HG02571 (cell line): ENCODE measurements at regions not wholly inside any gene's neighbourhood (a gene's known extent, or its start where the extent isn't known, plus 50 kb on each side); places are given as distances from the start of the nearest gene placed in this dataset.

Experiments
- ATAC-seq: cut with Tn5 transposase; IDR thresholded peaks from one replicate; pipeline ENCODE4 v1.9.1; 2021; ENCODE audit warnings: mild to moderate bottlenecking, moderate library complexity; ENCODE audit not compliant: unreplicated experiment

DNA sequence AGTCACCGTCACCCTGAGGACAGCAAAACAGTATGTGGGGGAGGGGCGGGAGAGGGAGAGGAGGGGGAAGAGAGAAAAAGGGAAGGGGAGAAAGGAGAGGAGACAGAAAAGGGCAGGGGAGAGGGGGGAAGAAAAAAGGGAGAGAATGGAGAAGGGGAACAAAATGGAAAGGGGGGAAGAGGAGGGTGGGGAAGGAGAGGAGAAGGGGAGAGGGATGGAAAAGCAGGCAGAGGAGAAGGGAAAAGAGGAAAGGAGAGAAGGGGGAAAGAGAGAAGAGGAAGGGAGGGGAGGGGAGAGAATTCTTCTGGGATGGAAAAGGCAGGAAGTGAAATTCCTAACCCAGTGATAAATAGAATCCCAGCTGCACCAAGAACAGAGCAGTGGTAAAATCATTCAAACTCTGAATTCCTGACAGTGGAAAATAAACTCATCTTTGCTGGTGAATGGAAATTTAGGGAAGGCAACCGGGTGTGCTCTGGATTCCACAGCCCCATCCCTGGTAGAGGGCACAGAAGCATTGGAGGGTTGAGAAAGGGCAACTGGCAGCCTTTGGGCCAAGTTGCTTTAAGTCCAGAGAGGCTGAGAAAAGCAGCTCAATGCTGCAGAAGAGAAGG is 244.2 kb downstream of the BCOR start:
- ATAC-seq: no peak

DNA sequence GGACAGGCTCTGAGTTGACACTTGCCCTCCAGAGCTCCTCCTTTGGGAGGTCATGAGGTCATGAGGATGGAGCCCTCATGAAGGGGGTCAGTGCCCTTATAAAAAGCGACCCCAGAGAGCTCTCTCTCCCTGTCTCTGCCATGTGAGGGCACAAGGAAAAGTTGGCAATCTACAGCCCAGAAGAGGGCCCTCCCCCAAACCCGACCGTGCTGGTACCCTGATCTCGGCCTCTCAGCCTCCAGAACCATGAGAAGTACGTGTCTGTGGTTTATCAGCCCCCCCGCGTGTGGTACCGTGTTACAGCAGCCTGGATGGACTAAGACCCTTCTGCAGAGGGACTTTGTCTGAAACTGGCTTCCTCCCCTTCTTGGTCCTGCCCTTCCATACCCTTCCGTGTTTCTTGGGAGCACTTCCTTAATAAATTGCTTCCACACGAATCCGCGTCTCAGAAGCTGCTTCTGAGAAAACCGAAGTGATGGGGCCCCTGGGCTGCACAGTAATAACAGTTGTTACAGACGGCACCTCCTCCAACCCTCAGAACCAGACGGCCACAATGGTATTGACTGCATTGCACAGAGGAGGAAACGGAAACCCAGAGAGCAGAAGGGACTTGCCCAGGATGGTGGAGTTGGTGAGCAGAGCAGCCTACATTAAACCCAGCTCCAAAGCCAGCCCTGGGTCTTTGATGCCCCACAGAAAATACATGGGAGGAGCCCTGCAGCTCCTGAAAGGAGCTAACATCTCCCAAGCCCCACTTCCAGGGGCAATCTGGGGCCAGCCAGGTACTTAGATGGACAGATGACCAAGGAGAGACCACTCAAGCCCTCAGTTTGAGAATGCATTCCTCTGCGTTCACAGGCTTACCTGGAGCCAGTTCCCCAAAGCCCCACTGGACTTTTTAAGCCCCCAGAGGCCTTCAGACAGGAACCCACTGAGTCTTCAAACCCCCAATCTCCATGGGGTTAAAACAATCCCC is 242.7 kb downstream of the BCOR start:
- peak; percentile 81 for ATAC-seq

- peak; percentile 36 for ATAC-seq
These were observed 242.0 kb downstream of the BCOR start for GRCh38 chrX:39855748-39856129.

DNA sequence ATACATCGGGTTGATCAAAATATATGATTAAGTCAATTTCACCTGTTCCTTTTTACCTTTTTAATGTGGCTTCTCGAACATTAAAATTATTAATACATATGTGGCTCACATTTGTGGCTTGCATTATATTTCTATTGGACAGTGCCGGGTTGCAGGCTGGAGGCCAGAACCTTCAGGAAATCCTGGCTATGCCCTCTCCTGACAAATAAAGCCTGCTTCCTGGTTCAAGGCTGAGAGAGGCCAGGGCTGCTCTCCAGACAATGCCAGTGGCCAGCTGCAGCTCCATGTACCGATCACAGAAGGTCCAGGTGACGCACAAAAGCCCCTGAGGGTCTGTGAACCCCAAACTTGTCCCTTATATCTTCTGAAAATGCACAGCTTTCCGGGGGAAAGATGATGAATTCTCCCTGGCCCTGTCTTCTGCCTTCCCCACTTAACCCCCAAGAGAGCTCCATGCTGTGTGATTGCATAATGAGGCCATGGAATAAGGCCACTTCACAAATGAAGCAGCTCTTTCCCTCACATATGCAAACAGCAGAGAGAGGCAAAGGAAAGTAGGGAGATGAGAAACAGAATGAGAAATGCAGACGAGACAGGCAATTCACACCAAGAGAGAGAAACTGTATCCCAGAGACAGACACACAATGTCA is 241.2 kb downstream of the BCOR start:
- no peak for ATAC-seq

DNA sequence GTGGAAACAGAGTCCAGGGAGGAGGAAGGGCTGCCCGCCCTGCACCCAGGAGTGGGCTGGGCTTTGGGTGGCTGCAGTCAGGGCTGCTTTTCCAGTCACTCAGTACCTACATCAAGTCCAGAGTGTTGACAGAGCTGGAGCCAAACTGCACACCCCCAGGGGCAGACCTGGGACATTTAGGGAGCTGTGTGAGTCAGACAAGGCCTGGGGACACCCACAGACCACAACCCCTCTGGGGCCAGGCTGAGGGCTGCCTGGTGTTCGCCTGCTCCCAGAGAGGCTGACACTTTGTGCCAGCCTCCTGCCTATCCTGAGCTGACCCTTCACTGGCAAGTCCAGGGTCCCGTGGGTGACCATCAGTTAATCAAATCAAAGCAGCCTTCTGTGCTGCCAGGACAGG is 240.0 kb downstream of the BCOR start:
- no peak for ATAC-seq

DNA sequence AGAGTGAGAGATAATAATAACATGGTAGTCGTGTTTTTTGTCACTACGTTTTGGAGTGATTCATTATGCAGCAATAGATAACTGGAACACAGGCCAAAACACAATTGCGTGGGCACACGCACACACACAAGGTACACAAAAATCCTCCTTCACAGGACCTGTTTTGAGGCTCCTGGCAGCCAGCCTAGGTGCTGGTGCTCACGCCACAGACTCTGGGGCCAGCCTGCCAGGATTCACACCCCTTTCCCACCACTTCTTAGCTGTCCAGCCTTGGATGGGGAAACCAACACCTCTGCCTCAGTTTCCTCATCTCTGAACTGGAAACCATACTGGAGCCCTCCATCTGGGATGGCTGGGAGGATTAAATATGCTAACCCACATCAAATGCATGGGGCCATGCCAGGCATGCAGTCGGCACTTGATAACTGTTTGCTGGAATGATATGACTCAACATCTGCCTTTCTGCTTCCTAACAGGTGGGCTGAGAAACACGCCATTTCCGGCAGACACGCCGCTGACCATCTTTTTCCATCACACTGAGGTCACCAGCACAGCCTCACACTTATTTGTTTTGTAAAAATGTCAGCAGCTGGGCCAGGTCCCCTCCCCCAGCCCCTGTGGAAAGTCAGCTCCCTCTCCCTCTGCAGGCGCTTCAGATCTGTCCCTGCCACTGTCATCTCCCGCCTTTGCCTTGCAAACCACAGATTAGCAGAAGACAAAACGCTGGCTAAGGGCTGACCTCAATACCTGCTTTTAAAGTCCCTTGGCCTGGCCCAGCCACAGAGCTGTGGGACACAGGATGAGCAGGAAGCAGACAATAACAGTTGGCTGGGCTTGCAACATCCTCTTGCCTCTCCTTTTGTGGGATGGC is 237.5 kb downstream of the BCOR start:
- peak; percentile 62 for ATAC-seq

- no peak for ATAC-seq
These were observed 234.8 kb downstream of the BCOR start for GRCh38 chrX:39862963-39863362.

DNA sequence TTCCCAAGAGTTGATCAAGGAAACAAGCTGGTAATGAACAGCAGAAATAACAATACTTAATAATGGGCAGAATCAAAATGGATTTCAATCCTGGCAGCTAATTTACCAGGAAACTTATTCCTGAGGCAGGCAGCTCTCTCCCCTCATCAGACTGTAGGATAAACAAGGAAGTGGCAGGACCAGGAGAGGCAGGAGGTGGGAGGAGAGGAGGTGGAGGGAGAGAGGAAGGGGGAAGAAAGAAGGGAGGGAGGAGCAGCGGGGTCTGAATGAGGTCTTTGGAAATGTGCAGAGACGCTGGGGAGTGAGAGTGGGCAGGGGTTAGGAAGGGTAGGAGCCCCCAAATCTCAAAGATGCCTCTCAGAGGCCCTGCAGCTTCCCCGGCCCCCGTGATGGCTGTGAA is 231.5 kb downstream of the BCOR start:
- no peak for ATAC-seq

- no peak for ATAC-seq
These were observed 227.7 kb downstream of the BCOR start for GRCh38 chrX:39869846-39870601.

DNA sequence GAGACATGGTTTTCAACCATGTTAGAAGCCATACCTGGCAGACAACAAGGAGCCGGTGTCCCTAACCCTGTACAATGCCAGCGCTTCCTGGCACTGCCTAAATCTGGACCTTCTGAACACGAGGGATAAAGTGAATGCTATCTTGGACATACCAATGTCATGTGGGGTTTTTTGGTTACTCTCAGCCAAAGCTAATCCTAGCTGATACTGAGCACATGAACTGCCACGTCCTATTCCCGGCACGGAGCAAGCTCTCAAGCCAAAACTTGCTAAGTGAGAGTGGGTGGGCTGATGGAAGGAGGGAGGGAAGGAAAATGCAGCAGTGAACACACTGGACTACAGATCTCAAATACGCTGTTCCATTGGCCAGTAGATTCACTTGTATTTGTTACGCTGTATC is 226.1 kb downstream of the BCOR start:
- ATAC-seq: no peak

- no peak for ATAC-seq
These were observed 224.6 kb downstream of the BCOR start for GRCh38 chrX:39873117-39873516.

DNA sequence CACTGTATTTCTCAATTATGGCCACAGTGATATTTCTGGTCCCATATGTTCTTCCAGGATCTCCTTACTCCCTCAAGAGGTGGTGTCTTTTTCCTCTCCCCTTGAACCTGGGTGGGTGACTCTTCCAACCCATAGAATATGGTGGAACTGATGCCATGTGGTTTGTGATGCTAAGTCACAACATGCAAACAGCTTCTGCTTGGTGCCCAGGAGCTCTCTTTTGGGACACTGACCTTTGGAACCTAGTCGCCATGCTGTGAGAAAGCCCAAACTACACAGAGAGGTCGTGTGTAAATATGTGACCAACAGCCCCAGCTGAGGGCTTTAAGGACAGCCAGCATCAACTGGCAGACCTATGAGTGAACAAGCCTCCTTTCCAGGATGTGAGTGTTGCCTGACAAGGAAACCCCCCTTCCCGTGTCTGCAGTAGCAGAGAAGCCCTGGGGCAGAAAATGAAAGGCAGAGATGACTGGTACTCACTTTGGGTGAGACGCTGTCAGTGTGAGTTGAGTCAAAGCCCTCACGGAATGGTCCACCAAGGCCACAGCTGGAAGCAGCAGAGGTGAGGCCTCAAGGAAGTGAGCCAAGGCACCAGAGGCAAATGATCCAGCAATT is 223.4 kb downstream of the BCOR start:
- ATAC-seq: peak; percentile 88

DNA sequence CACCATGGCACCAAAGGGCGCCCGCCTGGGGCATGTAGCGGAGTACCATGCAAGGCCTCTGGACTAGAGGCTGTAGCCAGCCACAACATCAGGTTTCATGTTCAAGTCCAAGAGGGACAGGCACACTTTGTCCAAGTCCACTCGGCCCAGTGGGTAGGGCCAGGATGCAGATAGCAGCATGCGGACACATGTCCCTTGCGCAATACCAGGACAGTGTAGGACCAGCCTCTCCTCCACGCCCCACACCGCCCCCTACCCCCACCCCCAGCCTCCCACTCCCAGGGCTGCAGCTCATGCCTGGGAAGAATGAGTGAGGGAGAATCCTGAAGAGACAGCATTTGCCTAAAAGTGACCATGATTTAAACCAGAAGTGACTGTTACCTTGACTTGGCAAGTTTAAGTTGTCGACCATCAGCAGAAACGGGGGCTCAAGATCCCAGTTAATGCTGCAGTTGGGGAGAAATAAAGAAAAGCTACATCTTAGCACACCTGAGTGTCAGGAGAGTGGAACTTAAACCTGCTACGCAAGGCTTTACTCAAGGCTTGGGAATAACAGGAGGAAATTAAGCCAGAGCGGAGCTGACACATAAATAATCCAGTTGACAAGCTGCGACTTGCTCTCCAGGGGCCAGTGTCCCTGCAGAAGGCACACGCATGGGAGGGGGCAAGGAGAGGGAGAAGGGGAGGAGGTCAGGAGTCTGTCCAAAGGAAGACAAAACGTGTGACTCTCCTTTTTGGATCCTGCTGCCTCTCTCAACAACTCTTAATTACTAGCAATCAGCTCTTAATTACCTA is 221.7 kb downstream of the BCOR start:
- ATAC-seq: no peak

DNA sequence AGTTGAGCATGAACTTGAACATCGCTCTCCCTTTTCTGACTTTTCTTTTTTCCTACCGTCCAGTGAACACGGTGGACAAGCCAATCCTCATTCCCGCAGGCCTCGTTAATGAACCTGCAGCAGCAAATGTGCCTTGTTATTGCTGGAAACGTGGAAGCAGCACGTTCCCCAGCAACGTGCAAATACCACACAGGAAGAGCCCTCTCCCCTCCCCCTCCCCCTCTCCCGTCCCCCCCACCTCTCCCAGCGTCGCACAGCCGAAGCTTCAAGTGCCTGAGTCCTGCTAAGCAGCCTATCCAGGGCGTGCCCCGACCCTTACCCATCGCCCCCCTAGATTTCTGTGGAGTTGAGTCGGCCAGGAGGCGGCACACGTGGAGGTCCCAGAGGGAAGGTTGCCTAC is 219.9 kb downstream of the BCOR start:
- ATAC-seq: no peak

GRCh38 chrX:39883666-39884065 is 214.1 kb downstream of the BCOR start:
- no peak for ATAC-seq

- no peak for ATAC-seq
These were observed 211.5 kb downstream of the BCOR start for GRCh38 chrX:39886282-39886681.

DNA sequence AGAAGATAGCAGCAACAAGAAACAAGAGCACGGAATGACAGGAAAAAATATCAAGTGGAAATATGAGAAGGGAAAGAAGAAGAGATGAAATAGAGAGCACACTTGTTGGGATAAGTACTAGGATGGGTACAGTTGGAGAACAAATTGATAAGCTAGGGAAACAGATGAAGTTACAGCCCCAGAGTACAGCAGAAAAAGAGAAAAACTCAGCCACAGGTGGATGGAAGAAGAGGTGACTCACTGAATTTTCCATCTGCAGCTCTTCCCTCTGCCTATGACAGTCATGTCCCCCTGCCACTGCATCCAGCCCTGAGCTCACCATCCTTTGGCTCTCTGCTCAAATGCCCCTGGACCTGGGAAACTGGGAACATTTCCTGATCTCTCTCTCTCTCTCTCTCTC is 209.0 kb downstream of the BCOR start:
- ATAC-seq: no peak

- no peak for ATAC-seq
These were observed 208.1 kb downstream of the BCOR start for GRCh38 chrX:39889704-39890103.

DNA sequence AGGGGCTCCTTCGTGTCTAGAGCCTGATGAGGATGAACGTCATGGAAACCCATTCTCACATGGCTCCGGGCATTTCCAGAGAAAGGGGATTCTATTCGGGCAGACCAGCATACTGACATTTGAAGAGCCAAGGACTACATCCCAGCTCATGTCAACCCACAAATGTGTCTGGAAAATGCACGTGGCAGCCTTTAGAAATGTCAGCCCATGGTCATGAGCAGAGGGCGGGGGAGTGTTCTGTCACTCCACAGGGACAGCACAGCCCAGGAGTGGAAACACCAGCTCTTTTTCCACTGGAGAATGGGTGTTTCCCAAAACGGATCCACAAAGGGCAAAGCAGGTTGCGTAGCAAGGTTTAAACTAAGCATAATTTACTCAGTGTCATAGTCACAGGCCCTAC is 207.0 kb downstream of the BCOR start:
- ATAC-seq: no peak
